Renal pelvis (tissue), 1 donor: ENCODE measurements at regions not wholly inside any gene's neighbourhood (a gene's known extent, or its start where the extent isn't known, plus 50 kb on each side); places are given as distances from the start of the nearest gene placed in this dataset.

Source experiments
- DNase-seq: peaks from one replicate; pipeline ENCODE4 v3.0.0-alpha.2; 2013

- no peak for DNase-seq
Observed at GRCh38 chr2:15733867-15734673, 142.4 kb downstream of the DDX1 start.

- DNase-seq, result no peak
Observed at GRCh38 chr2:15734674-15735483, 143.2 kb downstream of the DDX1 start.

GRCh38 chr2:15735484-15736326 lies 144.0 kb downstream of the DDX1 start:
- DNase-seq, result no peak

- no peak for DNase-seq
Observed at GRCh38 chr2:15736396-15737180, 144.9 kb downstream of the DDX1 start.

GRCh38 chr2:15737314-15738224 lies 145.9 kb downstream of the DDX1 start:
- DNase-seq, result no peak

DNA sequence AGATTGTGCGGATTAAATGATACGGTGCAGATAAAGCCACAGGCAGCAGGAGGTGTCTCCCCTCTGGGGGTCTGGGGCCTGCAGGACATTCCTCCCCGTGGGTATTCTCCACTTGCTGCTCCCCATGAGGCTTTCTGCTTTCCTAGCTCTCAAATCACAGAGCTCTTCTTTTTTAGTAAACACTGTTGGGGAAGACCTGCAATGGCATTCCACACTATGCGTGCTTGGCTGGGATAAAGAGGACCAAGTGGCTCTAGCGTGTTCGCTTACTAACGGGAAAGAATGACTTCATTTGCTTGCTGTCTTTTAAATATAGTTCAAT lies 146.5 kb downstream of the DDX1 start:
- no peak for DNase-seq

DNA sequence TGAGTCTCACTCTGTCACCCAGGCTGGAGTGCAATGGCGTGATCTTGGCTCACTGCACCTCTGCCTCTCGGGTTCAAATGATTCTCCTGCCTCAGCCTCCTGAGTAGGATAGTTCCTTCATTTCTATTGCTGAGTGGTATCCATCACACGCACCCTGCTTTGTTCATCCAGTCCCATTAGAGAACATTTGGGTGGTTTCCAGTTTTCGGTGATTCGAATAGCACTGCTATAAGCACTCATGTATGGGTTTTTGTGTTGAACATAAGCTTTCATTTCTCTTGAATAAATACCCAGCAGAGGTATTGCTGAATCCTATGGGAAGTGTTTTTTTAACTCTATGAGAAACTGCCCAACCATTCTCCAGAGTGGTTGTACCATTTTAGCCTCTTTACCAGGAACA lies 147.3 kb downstream of the DDX1 start:
- DNase-seq, result no peak

- no peak for DNase-seq
Observed at GRCh38 chr2:15744820-15745219, 153.2 kb downstream of the DDX1 start.

DNA sequence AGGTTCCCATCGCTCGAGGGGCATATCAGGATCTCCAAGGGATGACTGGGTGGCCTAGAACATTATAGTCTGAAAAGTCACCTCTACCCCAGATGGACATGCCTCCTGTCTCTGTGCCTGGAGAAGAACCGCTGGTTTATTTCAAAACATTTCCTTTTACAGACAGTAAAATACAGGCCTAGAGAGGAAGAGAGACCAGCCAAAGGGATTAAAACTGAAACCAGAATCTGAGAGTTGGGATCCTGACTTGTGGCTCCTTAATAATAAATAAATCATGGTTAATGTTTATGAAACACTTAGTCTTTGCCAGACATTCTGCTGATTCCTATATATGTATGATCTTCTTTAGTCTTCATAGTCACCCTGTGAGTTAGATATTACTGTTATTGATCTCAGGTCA lies 153.7 kb downstream of the DDX1 start:
- no peak for DNase-seq

DNA sequence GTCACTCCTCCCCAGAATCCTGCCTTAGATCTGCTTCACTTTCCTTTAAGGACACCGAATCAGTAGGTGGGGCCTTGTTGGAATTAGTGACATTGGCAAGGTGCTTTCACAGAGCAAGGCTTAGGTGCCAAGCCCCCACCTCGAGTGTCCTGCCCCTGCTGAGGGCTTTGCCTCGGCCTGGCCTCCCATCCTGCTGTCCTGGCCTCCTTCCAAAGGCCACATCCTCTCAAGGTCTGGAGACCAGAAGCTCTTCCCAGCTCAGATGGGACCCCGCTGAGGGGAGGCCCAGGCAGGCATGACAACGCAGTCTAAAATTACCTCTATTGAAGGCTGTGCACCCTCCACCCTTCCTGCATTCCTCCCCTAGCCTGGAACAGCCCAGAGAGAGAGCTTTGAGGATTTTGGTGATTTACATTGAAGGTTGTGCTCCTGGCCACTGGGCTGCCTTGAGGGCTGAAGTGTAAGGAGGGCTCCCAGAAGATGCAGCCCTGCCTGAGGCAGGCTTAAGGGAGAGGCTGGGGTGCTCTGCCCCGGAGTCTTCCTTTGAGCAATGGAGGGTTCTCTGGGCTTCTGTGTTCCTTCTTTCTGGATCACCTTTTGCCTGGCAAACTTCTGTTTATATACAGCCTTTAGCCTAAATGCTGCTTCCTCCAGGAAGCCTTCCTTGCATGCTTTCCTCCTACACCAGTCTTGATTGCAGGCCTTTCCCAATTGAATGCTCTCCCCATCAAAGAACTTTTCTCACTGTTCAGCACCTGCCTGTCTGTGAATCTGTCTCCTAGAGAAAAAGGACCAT lies 154.4 kb downstream of the DDX1 start:
- no peak for DNase-seq

DNA sequence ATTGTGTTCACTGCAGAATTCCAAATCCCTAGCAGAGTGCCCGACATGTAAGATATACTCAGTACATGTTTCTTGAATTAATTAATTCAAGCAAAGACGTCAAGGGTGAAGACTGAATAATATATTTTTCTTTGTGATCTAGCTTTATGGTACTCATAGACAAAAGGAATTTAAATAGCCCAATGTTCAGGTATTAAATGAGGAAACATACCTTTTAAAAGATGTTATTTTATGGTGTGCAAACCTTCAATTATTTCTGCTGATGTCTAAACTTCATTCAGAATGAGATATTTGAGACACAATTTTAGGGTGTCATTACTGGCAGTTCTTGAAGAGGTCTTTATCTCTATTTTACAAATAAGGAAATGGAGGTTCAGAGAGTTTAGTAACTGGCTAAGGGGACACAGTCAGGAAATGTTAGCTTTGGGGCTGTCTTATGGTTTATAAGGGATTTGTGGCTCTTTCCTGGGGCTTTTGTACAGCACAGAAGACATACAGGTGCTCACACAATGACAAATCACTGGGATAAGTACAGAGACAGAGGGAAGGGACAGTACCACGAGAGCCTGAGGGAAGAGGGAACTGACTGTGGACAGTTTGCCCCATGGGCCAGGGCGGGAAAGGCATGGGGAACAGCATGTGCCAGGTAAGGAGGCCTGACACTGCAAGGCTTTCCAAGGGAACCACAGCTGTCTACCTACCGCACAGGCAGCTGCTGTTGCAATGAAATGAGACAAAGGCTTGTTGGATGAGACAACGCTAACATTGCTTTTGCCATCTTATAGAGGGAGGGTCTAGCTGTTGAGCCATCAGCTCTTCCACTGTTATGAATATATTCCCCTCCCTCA lies 155.3 kb downstream of the DDX1 start:
- DNase-seq, result no peak

DNA sequence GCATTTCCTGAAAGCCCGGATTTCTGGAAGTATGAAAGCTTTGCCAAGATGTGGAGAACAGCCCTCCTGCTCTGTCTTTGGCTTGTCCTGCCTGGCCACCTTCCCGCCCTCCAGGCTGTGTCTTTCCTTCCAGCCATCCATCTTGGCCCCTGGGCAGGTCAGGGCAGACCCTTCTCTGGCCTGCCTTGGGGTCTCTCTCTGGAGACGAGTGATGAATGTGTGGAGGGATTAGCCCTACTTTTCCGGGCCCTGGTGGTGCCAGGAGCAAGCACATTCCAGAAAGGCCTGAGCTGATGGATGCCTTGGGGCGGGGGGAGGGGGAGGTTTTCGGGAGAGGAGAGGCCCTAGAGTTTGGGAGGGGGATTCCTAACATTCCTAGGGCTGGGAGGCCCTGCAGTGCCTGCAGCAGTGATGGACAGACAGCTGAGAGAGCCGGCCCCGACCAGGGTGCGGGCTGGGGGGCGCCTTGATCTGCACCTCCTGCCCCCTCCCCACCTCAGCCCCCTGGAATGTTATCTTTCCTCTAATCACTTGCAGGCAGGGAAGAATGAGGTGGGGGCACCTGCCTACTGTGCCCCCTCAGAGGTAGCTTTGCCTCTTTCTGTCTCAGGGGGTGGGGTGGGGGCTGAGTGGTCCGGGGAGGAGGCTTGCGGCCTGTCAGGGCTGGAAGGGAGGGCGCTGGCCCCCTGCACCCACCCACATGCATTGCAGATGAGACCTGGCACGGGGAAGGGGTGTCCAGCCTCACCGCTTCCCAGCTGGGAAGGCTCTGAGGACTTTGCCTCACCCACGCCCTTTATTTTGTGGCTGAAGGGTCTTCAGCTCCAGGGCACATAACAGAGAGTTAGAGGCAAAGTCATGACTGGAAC lies 156.2 kb downstream of the DDX1 start:
- peak; percentile 71 for DNase-seq

DNA sequence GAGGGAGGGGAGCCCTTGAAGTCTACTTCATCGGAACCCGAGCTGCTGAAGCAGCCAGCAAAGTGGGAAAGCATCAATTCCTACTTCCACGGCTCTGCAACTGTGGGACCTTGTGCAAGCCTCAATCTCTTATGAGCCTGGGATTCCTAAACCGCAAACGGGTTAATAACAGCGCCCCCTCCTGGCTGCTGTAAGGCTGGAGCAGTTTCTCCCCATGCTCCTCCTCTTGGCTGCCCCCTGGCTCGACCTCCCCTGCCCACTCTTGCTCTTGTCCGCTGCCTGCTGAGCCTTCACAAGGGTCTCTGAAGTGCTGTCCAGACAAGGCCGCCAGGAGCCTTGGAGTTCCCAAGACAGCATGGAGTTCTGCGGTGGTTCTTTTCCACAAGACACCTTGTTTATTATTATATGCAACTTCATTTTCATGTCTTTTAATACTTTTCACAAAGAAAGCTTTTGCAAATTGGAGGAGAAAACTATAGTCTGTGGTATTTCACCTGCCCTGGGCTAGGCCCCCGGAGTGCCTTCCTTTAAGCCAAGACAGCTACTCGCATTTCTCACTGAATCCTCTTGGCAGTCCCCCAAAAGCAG lies 157.2 kb downstream of the DDX1 start:
- DNase-seq, result no peak

GRCh38 chr2:15749460-15750432 lies 158.1 kb downstream of the DDX1 start:
- no peak for DNase-seq

GRCh38 chr2:15750433-15750814 lies 158.8 kb downstream of the DDX1 start:
- no peak for DNase-seq

DNA sequence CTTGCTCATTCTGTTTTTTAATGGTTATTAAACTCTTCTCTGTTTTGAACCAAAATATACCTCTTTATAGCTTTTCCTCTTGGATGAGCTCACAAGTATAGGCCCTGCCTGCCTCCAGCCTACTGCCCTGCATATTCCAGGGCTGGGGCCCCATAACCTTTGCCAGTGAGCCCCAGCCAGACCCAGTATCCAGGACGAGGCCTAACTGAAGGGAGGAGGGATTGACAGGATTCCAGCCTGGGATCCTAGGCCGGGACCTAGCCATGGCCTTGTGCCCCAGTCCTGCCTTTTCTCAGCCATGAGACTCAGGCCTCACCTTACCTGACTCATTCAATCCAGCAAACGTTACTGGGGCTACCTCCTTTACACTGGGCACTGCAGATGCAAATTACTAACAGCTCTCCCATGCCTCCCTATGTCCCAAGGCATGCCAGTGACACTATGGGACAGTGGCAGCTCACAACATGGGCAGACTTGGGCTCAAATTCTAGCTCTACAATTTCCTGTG lies 159.2 kb downstream of the DDX1 start:
- no peak for DNase-seq
